Liver (tissue), 8 donors: ENCODE measurements at regions not wholly inside any gene's neighbourhood (a gene's known extent, or its start where the extent isn't known, plus 50 kb on each side); places are given as distances from the start of the nearest gene placed in this dataset.

Experiments used
- DNase-seq: peaks from one replicate; pipeline ENCODE4 v3.0.0-alpha.2; 2017; ENCODE audit warnings: low spot score
- H3K27ac ChIP-seq, 2 donors: one replicate each; pipeline ENCODE4 v1.7.0; 2013; ENCODE audit warnings: inconsistent platforms in 2 of 2, low read length in 2 of 2, control low read depth in 1 of 2, low read depth in 1 of 2, mild to moderate bottlenecking in 1 of 2
- H3K27me3 ChIP-seq, 4 donors: one replicate each; pipeline versions ENCODE4 v1.6.1 to v1.7.0; 2013; ENCODE audit warnings: low read length in 3 of 4, inconsistent platforms in 1 of 4, mild to moderate bottlenecking in 1 of 4, moderate library complexity in 1 of 4; ENCODE audit not compliant: control insufficient read depth in 4 of 4, insufficient read depth in 4 of 4
- H3K36me3 ChIP-seq, 4 donors: one replicate each; pipeline versions ENCODE4 v1.6.1 to v1.7.0; 2013; ENCODE audit warnings: low read length in 3 of 4, mild to moderate bottlenecking in 3 of 4, low read depth in 1 of 4, moderate library complexity in 1 of 4; ENCODE audit not compliant: control insufficient read depth in 4 of 4, insufficient read depth in 3 of 4
- H3K4me1 ChIP-seq, 4 donors: one replicate each; pipeline versions ENCODE4 v1.6.1 to v1.7.0; 2013; ENCODE audit warnings: low read length in 3 of 4, mild to moderate bottlenecking in 3 of 4, moderate library complexity in 1 of 4; ENCODE audit not compliant: control insufficient read depth in 4 of 4, insufficient read depth in 4 of 4
- H3K4me3 ChIP-seq, 3 donors: one replicate each; pipeline versions ENCODE4 v1.6.1 to v1.7.0; 2013; ENCODE audit warnings: low read length in 3 of 3, control low read depth in 1 of 3, low read depth in 1 of 3, mild to moderate bottlenecking in 1 of 3
- H3K9ac ChIP-seq, 2 donors: one replicate each; pipeline ENCODE4 v1.7.0; 2013; ENCODE audit warnings: low read length in 2 of 2, mild to moderate bottlenecking in 2 of 2, moderate library complexity in 2 of 2, control low read depth in 1 of 2, low read depth in 1 of 2
- H3K9me3 ChIP-seq, 4 donors: one replicate each; pipeline versions ENCODE4 v1.6.1 to v1.7.0; 2013; ENCODE audit warnings: low read length in 3 of 4; ENCODE audit not compliant: control insufficient read depth in 4 of 4
- CTCF ChIP-seq: fragments of 150-350 bp; IDR thresholded peaks from 2 replicates; pipeline ENCODE4 v1.5.1; 2017; ENCODE audit warnings: improper control_type of control experiment, low read depth, low read length; ENCODE audit not compliant: missing input control
- EGR1 ChIP-seq, 2 donors: IDR thresholded peaks; 2 replicates each; pipeline ENCODE4 v1.6.1; 2016 to 2018; ENCODE audit warnings: antibody characterized with exemption in 2 of 2, low read depth in 2 of 2
- FOXA1 ChIP-seq: IDR thresholded peaks from 2 replicates; pipeline ENCODE4 v1.6.1; 2016; ENCODE audit warnings: antibody characterized with exemption
- FOXA2 ChIP-seq: IDR thresholded peaks from 2 replicates; pipeline ENCODE4 v1.6.1; 2016; ENCODE audit warnings: antibody characterized with exemption
- GABPA ChIP-seq, 2 donors: IDR thresholded peaks in 1 of 2; conservative IDR thresholded peaks in 1 of 2; 2 replicates each; pipeline ENCODE4 v1.6.1; 2016; ENCODE audit warnings: antibody characterized with exemption in 2 of 2, mild to moderate bottlenecking in 1 of 2, moderate library complexity in 1 of 2
- HNF4A ChIP-seq, 2 donors: conservative IDR thresholded peaks; 2 replicates each; pipeline ENCODE4 v1.6.1; 2016; ENCODE audit warnings: antibody characterized with exemption in 2 of 2, mild to moderate bottlenecking in 2 of 2
- HNF4G ChIP-seq: IDR thresholded peaks from 2 replicates; pipeline ENCODE4 v1.6.1; 2016; ENCODE audit warnings: antibody characterized with exemption
- JUND ChIP-seq, 2 donors: IDR thresholded peaks; 2 replicates each; pipeline ENCODE4 v1.6.1; 2016; ENCODE audit warnings: antibody characterized with exemption in 2 of 2
- MAX ChIP-seq: IDR thresholded peaks from 2 replicates; pipeline ENCODE4 v1.6.1; 2016; ENCODE audit warnings: antibody characterized with exemption
- NR2F2 ChIP-seq: IDR thresholded peaks from 2 replicates; pipeline ENCODE4 v1.6.1; 2016; ENCODE audit warnings: antibody characterized with exemption
- RAD21 ChIP-seq, 2 donors: IDR thresholded peaks; 2 replicates each; pipeline ENCODE4 v1.6.1; 2016; ENCODE audit warnings: antibody characterized with exemption in 2 of 2, mild to moderate bottlenecking in 2 of 2
- REST ChIP-seq: IDR thresholded peaks from 2 replicates; pipeline ENCODE4 v1.6.1; 2016; ENCODE audit warnings: antibody characterized with exemption, mild to moderate bottlenecking
- RXRA ChIP-seq, 2 donors: IDR thresholded peaks; 2 replicates each; pipeline ENCODE4 v1.6.1; 2017 to 2018; ENCODE audit warnings: antibody characterized with exemption in 2 of 2, mild to moderate bottlenecking in 1 of 2
- SP1 ChIP-seq: IDR thresholded peaks from 2 replicates; pipeline ENCODE4 v1.6.1; 2018; ENCODE audit warnings: antibody characterized with exemption, mild to moderate bottlenecking
- TAF1 ChIP-seq: conservative IDR thresholded peaks from 2 replicates; pipeline ENCODE4 v1.6.1; 2016; ENCODE audit warnings: antibody characterized with exemption, mild to moderate bottlenecking
- YY1 ChIP-seq: IDR thresholded peaks from 2 replicates; pipeline ENCODE4 v1.6.1; 2016; ENCODE audit warnings: antibody characterized with exemption, mild to moderate bottlenecking
- ZBTB33 ChIP-seq: IDR thresholded peaks from 2 replicates; pipeline ENCODE4 v1.6.1; 2016; ENCODE audit warnings: antibody characterized with exemption
- WGBS: extraction: QIAGEN DNeasy Blood & Tissue Kit; methylation state at CpG from one replicate; pipeline ENCODE4 v1.1.7; 2013; 5-methylcytosine and 5-hydroxymethylcytosine counted together
- TF ChIP-seq, protein P1 (sequence below): IDR thresholded peaks from 2 replicates; pipeline ENCODE4 v1.6.1; 2016; ENCODE audit warnings: antibody characterized with exemption
- donor health status: healthy.
- donor health status: healthy.
- donor health status: healthy.
- donor health status: healthy.
- donor health status: healthy.

DNA sequence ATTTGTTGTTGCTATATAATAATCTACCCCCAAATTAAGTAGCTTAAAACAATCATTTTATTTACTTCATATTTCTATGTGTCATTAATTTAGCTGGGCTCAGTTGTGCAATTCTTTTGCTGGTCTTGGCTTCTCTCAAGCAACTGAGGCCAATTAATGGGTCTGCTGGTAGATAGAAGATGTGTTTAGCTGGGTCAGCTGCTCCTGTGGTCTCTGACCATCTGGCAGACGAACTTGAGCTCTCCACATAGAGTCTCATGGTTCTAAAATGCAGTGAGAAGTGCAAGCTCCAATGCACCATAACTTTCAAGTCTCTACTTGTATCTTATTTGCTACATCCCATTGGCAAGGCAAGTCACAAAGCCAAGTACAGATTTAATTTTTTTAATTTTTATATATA is 515.6 kb downstream of the ZIC1 start:
- TF ChIP-seq FOXA1 (no peak), HNF4A (conservative IDR thresholded peaks at IDR 0.05) (no peak), EGR1 (IDR thresholded peaks at IDR 0.05; ENCODE audit: low read depth in 2 of 2) (no peak), NR2F2 (no peak), SP1 (no peak), RXRA (IDR thresholded peaks at IDR 0.05) (no peak), REST (no peak), MAX (no peak)
- TF ChIP-seq, protein P1, sequence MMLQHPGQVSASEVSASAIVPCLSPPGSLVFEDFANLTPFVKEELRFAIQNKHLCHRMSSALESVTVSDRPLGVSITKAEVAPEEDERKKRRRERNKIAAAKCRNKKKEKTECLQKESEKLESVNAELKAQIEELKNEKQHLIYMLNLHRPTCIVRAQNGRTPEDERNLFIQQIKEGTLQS = no peak
- Histone ChIP-seq H3K27ac (no peak overlapping the region), H3K4me3 (no peak overlapping the region), H3K4me1 (no peaks in the 10 kb centered on the region), H3K36me3 (no peaks in the 10 kb centered on the region), H3K27me3 (no peaks in the 10 kb centered on the region), H3K9ac (no peak overlapping the region), H3K9me3 (no peaks in the 10 kb centered on the region)
- no peak for DNase-seq
- WGBS = 67% methylated on average over 1 of the region's 1 CpG

GRCh38 chr3:147925272-147925671 is 516.1 kb downstream of the ZIC1 start:
- H3K9ac ChIP-seq = no peak overlapping the region
- H3K4me1 ChIP-seq = no peaks in the 10 kb centered on the region
- no peak overlapping the region for H3K4me3 ChIP-seq
- H3K36me3 ChIP-seq = no peaks in the 10 kb centered on the region
- no peak for DNase-seq
- no peak overlapping the region for H3K27ac ChIP-seq
- no peaks in the 10 kb centered on the region for H3K27me3 ChIP-seq
- TF ChIP-seq JUND (IDR thresholded peaks at IDR 0.05) = no peak
- no peak for TF ChIP-seq EGR1 (IDR thresholded peaks at IDR 0.05; ENCODE audit: low read depth in 2 of 2)
- no peak for TF ChIP-seq RXRA (IDR thresholded peaks at IDR 0.05)
- TF ChIP-seq MAX = no peak
- no peak for TF ChIP-seq ZBTB33
- TF ChIP-seq, protein P1 = no peak
- no peak for TF ChIP-seq RAD21 (IDR thresholded peaks at IDR 0.05)
- TF ChIP-seq HNF4A (conservative IDR thresholded peaks at IDR 0.05) = no peak
- TF ChIP-seq FOXA2 = no peak
- no peak for TF ChIP-seq GABPA (IDR thresholded peaks at IDR 0.05 in 1 of 2, conservative IDR thresholded peaks at IDR 0.05 in 1 of 2)
- no peak for TF ChIP-seq FOXA1
- TF ChIP-seq SP1 = no peak
- TF ChIP-seq NR2F2 = no peak
- TF ChIP-seq CTCF = no peak
- TF ChIP-seq HNF4G = no peak
- TF ChIP-seq YY1 = no peak
- TF ChIP-seq TAF1 = no peak
- TF ChIP-seq REST = no peak
- H3K9me3 ChIP-seq = no peaks in the 10 kb centered on the region
